CD4-positive, alpha-beta T cell treated with Interleukin-15 for 1 hour (primary cell): ENCODE measurements at regions not wholly inside any gene's neighbourhood (a gene's known extent, or its start where the extent isn't known, plus 50 kb on each side); places are given as distances from the start of the nearest gene placed in this dataset.
"Not testable (repeated sequence)": the region's sequence is repeated elsewhere in the genome, so short reads cannot be mapped to it uniquely, and the experiment has no call there.

Experiments used
- DNase-seq: peaks from one replicate; pipeline ENCODE4 v3.0.0-alpha.2; 2020

DNA sequence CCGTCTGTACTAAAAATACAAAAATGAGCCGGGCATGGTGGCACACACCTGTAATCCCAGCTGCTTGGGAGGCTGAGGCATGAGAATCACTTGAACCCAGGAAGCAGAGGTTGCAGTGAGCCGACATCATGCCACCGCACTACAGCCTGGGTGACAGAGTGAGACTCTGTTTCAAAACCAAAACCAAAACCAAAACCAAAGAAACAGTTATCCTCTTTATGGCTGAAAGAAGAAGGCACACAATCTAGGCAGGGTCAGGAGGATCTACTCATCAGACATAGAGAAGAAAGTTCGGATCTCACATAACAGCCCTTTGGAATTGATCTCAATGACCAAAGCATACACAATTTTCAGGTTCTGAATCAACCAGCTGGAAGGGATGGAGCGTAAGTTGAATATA, 411.3 kb upstream of the SLC35B3 start:
- DNase-seq = not testable (repeated sequence)

DNA sequence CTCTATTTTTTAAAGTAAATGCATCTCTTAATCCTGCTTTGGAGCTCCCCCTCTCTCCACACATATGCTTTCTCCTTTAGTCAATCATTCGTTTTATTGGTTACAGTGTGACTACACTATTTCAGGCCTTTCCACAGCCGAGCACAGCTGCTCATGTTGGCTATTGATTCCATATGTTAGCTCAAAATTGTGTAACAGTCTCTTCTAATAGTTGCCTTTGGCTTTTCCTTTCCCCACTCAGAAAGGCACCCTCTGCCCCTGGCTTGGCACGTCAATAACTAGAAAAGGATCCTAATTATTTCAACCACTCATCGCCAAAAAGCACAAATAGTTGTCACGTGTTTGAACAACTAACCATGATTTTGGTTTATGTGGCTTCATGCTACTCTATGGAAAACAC, 410.3 kb upstream of the SLC35B3 start:
- no peak for DNase-seq

DNA sequence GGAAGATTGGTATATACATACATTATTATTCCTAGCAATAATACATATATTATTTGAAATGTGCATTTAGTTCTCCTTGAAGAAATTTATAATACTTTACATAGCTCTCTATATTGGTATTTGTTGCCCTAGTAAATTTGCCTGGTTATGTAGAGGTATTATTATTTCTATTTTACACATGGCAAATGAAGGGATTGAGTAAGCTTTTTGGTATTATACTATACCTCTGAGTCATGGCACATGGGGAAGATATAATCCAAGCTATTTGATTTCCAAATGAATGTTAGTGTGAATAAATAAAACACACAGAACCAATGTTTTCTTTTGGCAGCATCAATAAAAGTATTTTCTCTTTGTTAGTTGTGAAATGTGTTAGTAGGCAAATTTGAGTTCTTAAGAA, 409.6 kb upstream of the SLC35B3 start:
- DNase-seq = no peak

DNA sequence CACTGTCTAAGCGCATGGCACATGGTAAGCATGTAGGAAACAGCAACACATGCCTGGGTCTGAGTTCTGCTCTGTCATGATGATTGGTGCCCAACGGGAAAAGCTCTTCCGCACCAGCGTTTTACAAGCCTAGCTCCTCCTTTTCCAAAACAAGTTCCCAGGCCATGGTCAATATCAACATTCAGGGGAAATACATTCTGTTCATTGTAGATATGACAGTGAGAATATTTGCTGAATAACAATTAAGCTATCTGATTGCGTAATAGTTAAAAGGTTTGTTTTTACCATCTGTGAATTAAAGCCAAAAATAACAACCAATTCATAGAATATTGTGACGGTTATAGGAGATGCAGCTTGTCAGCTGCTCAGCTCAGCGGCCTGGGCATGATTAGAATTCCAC, 404.3 kb upstream of the SLC35B3 start:
- no peak for DNase-seq

DNA sequence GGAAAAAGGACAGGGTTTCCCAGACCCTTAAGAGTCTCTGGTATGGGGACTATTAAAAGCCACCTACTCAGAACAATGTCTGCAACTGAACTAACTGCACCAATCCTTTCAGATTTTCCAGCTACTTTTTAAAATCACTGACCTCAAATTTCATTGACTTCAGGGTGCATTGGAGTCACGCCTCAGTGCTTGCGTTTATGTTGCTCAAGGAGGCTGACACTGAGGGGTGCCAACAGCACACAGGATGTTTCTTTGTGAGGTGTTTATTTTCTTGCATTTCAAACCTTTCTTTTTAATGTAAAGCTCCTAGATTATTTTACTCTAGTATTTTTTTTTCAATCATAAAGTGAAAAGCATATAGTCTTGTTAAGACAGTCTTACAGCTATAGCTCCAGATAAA, 402.0 kb upstream of the SLC35B3 start:
- no peak for DNase-seq

DNA sequence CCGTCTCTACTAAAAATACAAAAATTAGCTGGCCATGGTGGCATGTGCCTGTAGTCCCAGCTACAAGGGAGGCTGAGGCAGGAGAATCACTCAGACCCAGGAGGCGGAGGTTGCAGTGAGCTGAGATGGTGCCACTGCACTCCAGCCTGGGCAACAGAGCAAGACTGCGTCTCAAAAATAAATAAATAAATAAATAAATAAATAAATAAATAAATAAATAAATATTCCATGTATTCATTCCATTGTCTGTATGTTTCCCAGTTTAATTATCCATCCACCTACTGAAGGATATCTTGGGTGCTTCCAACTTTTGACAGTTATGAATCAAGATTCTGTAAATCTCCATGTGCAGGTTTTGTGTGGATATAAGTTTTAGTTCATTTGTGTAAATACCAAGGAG, 397.4 kb upstream of the SLC35B3 start:
- DNase-seq = not testable (repeated sequence)

DNA sequence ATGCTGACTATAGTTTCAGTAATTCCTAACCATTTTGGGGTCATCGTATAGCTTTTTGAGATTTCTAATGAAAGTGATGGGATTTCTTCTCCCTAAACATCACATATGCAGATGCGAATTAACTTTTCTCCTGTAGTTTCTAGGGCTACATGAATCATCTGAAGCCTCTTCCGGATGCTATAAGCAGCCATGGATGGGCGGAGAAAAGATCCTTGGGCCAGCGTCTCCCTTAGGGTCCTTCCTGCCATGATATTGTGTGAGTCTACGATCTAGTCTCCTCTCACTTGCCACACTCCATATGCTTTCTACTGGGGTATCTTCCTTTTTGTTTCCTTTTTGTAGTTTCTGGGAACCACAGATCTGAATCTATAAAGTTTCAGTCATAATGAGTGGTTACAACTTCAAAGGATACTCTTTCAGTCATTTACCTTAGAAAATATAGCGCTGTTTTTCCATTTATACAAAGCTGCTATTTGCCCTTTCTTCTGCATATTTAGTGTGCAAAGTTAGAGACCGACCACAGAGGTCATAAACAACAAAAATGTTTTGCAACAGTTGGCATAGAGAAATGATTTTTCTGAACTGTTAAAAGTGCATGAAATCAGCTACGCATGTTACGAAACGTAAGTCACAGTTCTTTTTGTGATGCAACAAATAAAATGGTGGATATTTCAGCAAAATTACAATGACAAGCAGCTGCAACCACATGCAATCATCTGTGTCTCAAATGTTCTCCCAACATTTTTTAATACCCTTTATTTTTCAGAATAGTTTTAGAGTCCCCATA, 396.2 kb upstream of the SLC35B3 start:
- no peak for DNase-seq

DNA sequence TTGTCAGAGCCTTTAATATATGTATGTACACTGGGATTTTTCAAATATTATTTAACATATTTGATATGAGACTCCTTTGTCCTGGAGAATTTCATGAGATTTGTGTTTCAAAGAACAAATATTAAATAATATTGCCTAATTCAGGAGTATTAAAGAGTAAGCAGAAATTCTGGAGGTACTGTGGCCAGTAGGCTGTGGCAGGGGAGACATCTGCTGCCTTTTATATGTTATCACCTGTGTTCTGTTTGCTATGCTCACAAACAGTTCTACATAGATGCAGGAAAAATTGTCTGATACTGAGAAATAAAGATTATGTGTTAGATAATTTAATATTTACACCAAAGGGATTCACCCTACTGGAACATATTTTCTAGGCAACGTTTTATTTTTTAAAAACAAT, 395.4 kb upstream of the SLC35B3 start:
- DNase-seq = no peak

DNA sequence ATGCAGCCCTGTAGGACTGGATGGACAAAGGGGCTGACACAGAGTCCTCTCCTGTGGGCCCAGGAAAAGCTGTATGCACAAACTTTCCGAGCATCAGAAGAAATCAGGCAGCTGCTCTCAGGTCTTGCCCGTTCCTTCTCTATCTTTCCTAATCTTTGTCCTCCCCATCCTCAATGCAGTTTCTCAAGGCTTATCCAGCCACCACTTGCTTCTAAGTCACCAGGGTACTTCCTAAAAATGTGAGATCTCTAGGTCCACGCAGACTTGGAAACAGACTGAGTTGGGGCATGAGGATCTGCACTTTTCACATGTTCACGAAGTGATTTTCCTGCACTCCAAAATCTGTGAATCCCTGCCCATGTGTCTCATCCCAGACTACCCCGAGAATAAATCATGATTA, 394.5 kb upstream of the SLC35B3 start:
- no peak for DNase-seq

DNA sequence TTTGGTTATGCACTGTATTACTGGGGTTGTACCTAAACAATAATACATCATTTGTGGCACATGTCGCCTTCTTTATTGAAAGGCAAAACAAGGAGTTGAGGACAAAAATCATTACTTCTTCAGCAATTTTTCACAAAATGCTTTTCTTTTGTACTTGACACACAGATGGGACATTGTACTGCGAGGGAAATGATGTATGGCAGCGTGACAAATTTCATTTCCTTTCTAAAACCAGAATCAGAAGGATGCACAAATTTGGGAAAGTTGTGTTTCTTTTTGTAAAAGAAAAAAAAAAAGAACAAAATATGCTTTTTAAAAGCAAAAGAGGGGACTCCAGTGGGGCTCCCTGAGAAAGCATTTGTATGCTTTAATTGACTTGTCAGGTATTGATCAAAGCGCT, 394.0 kb upstream of the SLC35B3 start:
- DNase-seq = no peak

DNA sequence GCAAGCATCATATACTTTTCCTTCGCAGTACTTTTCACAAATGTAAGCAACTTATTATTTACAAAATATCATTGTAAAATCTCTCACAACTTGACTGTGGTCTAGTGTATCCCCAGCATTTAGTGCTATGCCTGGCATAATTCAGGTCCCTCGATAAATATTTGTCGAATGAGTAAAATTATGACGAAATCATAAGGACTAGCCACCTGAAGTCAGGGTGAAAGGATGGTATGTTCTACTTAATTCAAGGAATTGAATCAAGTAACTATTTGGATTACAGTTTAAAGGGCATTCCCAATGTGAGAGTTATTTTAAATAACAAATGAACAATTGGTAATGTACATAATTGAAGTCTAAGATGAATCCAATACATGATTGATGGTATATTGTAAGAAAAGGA, 393.0 kb upstream of the SLC35B3 start:
- no peak for DNase-seq

DNA sequence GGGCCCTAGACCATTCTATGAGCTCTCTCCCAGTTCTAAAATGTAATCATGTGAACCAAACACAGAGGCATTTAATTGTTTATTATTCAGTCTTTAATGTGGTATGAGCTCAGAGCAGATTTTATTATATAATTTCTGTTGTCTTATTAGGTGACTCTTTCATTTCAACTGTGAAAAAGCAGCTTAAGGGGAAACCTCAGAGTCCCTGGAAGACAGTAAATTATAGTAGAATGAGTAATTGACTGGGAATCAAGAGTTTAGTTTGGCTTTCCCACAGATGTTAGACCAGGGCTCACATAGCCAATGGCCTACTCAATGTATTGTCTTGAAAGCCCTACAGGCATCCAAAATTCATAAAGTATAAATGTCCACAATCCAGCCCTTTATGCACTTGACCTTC, 390.4 kb upstream of the SLC35B3 start:
- no peak for DNase-seq

DNA sequence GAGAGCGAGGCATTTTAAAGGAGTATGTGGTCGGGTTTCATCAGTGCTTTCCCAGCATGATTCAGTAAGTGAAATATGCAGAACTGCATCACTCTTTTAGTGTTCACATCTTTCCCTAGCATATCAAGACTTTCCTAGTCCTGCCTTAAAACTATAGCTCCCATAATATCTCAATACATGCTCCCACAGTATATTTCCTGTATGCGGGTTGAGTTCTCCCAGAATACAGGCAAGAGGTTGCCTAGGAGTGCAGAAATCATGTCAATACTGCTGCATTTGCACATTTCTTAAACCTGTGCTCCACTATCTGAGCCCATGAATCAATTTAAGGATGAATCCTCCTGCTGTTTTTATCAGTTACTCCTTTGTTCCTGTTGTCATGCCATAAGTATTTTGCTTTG, 386.6 kb upstream of the SLC35B3 start:
- DNase-seq = no peak

DNA sequence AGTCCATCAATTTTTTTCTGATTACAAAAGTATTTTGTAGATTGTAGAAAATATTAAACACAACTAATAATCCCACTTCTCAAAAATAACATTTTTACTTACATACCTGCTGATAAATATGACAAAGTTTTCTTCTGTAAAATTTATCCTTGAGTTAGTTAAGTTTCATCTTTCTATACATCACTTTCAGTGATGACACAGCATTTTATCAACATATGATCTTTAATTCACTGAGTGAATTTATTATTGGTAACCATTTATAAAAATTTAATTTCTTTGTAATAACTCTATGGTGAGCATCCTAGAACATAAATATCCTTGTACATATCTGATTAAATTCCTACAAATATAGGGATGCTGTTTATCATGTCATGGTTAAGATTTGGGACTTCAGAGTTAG, 385.0 kb upstream of the SLC35B3 start:
- DNase-seq = no peak

DNA sequence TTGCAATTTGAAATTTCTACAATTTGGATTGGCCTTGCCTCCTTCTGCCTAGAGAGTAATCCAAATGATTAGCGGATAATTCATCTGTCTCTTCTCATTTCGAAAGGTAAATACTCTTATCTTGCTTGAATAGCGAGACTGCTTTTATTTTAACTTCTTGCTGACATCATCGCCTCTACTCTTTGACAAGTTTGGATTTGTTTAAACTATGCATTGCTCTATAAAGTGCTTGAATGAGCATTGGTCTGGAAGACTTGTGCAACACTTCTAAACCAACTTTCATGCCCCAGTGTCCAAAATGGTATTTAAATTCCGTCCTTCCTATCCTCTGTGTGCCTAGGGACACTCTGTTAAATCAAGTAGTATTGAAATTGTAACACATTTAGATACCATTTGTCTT, 384.1 kb upstream of the SLC35B3 start:
- DNase-seq = no peak

DNA sequence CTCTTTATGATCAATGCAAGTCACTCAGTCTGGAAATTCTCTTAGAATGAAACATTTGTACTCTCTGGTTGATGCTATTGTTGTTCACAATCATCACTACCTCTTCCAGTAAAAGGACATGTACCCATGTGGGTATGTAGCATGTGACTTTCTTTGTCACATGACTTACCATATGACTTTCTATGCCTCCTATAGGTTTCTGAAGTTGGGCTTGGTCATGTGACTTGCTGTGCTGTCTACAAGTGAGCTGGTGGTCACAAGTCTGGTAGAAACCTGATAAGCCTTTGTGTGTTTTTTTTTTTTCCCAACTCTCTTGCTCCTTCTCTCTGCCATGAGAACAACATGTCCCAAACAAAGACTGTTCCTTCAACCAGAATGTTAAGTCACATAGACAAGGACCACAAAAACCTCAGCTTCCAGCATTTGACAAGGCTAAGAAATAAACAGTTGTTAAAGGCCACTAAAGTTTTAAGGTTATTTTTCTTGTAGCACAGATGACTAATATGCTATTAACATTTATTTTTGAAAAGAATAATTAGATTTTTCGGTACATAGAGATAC, 379.2 kb upstream of the SLC35B3 start:
- no peak for DNase-seq

DNA sequence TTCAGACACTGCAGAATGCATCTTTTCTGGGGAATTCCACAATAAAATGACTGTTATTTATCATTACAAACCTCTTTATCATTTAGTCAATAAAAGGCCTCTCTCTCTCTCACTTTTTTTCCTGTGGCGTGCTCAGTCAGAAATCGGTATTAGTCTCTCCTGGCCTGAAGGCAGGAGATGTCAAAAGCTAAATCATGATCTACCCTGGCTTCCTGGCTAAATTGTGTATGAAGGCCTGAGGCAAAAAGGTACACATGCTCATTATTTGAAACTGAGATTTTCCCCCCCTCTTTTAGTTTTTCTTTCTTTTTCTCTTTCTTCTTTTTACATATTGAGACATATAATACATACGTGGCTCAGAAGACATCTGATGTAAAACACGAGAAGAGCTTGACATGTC, 375.0 kb upstream of the SLC35B3 start:
- DNase-seq = no peak

DNA sequence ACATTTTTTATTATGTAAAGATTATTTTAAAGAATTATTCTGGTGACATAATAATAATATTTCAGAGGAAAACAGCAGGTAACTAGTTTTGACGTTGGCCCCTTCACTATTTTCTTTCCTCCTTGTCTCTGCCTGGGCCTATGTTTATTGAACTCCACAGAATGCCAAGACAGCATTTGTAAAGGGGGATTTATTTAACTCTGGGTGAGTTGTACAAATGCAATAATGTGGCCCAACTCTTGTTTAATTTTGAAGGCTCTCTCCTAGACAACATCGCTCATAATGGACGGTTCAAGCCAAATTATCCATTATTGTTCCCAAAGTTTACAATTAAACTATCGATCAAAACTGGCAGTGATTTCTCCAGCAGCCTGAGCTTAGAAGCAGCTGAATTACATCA, 374.3 kb upstream of the SLC35B3 start:
- DNase-seq = no peak

DNA sequence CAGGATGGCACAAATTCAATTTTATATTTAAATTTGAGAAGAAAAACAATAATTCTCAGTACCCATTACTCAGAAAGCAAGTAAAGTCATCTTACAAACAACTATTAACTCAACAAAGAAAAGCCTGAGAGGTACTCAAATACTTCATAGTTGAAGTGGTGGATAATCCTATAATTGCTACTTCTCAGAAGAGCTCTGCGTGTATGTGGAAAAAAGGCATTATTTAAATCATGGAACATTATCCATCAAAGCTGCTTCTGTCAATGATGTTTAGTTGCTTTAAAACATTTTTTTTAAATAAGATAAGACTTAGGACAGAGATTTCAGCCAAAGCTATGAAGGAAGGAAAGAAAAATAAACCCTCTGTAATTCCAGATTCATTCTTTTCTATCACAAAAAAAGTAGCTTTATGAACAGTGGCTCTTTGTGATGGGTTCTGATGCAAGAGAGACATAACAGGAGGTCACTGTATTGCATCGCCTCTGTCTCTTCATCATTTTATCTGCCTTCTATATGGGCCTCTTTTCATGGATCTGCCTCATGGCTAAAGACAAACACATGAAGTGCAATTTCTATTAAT, 367.9 kb upstream of the SLC35B3 start:
- DNase-seq = no peak

DNA sequence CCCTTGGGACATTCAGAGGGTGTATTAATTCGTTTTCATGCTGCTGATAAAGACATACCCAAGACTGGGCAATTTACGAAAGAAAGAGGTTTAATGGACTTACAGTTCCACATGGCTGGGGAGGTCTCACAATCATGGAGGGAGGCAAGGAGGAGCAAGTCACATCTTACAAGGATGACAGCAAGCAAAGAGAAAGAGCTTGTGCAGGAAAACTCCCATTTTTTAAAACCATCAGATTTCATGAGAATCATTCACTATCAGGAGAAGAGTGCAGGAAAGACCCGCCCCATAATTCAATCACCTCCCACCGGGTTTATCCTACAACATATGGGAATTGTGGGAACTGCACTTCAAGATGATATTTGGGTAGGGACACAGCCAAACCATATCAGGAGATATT, 367.1 kb upstream of the SLC35B3 start:
- DNase-seq = not testable (repeated sequence)

DNA sequence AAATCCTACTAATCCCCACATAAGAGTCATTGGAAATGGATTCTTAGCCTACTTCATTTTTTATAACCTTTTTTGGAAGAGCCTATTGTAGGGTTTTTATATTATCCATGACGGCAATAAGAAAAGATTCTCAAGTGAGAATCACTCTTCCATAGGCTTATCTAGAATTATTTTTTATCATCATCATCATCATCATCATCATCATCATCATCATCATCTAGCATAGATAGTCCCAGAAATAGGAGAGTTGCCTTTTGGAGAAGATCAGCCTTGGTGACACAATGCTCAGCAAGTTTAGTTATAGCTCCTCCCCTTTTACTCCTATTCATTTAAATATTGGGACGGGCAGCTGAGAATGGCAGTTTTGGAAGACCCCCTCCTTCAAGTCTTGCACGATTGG, 359.1 kb upstream of the SLC35B3 start:
- DNase-seq = no peak

DNA sequence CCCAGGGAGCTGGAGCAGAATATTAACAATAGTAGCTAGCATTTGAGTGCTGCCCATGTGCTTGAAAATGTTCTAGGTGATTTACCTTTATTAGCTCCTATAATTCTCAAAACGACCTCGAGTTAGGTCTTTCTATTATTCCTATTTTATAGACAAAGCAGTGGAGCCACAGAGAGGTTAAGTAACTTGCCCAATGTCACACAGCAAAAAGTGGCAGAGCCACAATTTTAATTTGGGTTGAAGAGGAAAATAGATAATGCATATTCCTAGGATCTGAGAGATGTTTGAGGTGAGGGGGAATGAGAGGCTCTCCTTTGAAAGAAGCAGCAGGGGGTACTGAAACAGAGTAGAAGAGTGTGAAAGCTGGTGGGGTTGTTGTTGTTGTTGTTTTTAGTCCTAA, 354.5 kb upstream of the SLC35B3 start:
- no peak for DNase-seq

DNA sequence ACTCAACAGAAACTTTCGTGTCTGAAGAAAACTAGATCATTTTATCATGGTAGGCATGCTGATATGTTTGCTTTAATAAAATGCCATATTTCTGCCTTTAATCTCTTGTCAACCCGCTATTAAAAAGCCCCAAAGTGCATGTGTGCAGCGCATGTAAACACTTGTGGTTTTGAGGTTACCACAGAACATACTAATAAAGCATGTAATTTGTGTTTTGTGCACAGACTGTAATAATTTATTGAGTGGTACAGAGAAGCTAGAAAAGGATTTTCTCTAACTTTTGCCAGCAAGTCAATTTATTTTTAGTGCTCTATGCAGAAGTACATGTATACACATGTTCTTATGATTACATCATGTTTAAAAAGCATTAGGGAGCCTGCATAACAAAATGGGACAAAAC, 349.9 kb upstream of the SLC35B3 start:
- DNase-seq = no peak

DNA sequence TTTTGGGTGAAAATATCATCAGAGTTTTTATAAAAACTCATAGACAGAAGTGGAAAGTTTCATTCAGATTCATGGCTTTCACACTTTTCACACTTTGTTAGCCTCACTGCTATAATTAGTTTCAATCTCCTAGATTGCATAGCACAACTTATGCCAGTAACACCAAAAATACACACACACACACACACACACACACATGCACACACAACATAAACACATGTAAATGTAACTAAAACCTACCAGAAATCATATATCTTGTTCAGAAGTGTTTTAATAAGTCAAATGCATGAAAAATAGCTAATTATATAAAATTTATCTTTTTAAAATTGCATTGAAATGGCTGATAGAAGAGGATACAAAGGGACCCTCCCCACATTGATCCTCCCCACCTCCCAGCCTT, 347.8 kb upstream of the SLC35B3 start:
- DNase-seq = no peak

DNA sequence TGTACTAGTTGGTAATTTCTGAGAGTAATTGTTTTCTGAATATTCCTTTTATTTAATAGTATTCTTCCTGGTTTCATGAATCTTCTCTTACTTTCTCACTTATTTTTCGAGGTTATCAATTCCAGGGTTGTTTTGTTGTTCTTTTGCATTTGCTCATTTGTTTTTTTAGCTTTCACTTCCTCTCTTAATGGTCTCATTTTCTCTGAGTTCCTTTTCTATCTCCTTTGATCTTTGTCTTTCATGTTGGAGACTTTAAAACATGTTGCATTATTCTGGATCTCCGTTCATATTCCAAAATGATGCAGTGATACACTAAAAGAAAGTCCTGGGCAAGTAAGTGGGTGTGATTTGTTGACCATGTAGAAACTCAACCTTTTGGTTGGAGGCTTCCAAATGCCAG, 345.3 kb upstream of the SLC35B3 start:
- no peak for DNase-seq
